A673 (cell line): ENCODE measurements at regions not wholly inside any gene's neighbourhood (a gene's known extent, or its start where the extent isn't known, plus 50 kb on each side); places are given as distances from the start of the nearest gene placed in this dataset.
"Not testable (repeated sequence)": the region's sequence is repeated elsewhere in the genome, so short reads cannot be mapped to it uniquely, and the experiment has no call there.

Source experiments
- EZH2 ChIP-seq: fragments of 200-600 bp; sonication (generic); IDR thresholded peaks from 2 replicates; pipeline ENCODE4 v1.6.1; 2017; ENCODE audit warnings: borderline replicate concordance, low read depth, mild to moderate bottlenecking, mixed read lengths, antibody characterized with exemption, low read length; ENCODE audit not compliant: poor library complexity, severe bottlenecking
- TF ChIP-seq, protein P1 (sequence below): fragments of 300-800, 200-600 bp; sonication (generic); conservative IDR thresholded peaks from 2 replicates; pipeline ENCODE4 v1.5.1; 2017; ENCODE audit warnings: low read depth, mild to moderate bottlenecking, antibody characterized with exemption, low read length, moderate library complexity, mixed read lengths

DNA sequence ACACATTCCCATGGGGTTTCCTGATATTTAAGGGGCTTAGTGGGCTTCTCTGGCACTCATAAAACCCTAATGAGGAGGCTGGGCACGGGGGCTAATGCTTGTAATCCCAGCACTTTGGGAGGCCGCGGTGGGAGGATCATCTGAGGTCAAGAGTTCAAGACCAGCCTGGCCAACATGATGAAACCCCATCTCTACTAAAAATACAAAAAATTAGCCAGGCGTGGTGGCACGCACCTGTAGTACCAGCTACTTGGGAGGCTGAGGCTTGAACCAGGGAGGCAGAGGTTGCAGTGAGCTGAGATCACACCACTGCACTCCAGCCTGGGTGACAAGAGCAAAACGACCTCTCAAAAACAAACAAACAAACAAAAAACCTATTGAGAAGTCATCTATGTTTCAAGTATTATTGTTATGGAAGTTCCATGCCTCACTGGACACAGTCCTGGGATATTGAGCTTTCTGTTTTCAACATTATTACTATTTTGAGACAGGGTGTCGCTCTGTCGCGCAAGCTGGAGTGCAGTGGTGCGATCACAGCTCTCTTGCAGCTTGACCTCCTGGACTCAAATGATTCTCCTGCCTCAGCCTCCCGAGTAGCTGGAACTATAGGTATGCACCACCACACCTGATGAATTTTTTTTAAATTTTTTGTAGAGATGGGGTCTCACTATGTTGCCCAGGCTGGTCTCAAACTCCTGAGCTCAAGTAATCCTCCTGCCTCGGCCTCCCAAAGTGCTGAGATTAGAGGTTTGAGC is 297.9 kb downstream of the GOLGA6L6 start:
- TF ChIP-seq, protein P1, sequence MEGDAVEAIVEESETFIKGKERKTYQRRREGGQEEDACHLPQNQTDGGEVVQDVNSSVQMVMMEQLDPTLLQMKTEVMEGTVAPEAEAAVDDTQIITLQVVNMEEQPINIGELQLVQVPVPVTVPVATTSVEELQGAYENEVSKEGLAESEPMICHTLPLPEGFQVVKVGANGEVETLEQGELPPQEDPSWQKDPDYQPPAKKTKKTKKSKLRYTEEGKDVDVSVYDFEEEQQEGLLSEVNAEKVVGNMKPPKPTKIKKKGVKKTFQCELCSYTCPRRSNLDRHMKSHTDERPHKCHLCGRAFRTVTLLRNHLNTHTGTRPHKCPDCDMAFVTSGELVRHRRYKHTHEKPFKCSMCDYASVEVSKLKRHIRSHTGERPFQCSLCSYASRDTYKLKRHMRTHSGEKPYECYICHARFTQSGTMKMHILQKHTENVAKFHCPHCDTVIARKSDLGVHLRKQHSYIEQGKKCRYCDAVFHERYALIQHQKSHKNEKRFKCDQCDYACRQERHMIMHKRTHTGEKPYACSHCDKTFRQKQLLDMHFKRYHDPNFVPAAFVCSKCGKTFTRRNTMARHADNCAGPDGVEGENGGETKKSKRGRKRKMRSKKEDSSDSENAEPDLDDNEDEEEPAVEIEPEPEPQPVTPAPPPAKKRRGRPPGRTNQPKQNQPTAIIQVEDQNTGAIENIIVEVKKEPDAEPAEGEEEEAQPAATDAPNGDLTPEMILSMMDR: not testable (repeated sequence)
- not testable (repeated sequence) for TF ChIP-seq EZH2
